GM18870 (cell line): ENCODE measurements at regions not wholly inside any gene's neighbourhood (a gene's known extent, or its start where the extent isn't known, plus 50 kb on each side); places are given as distances from the start of the nearest gene placed in this dataset.

Experiments
- ATAC-seq: cut with Tn5 transposase; IDR thresholded peaks from one replicate; pipeline ENCODE4 v1.9.1; 2021; ENCODE audit warnings: moderate library complexity; ENCODE audit not compliant: unreplicated experiment

- no peak for ATAC-seq
These were observed 283.3 kb upstream of the THSD7B start for GRCh38 chr2:136482006-136482405.

- ATAC-seq: no peak
These were observed 285.6 kb upstream of the THSD7B start for GRCh38 chr2:136479696-136480095.

GRCh38 chr2:136468799-136469369, 296.5 kb upstream of the THSD7B start:
- no peak for ATAC-seq

GRCh38 chr2:136452528-136452927, 312.8 kb upstream of the THSD7B start:
- no peak for ATAC-seq

GRCh38 chr2:136448986-136449780, 316.2 kb upstream of the THSD7B start:
- ATAC-seq: no peak

- ATAC-seq: no peak
These were observed 316.9 kb upstream of the THSD7B start for GRCh38 chr2:136448432-136448831.

- ATAC-seq: no peak
These were observed 321.0 kb upstream of the THSD7B start for GRCh38 chr2:136444323-136444722.

- no peak for ATAC-seq
These were observed 321.7 kb upstream of the THSD7B start for GRCh38 chr2:136443661-136444060.

- ATAC-seq: no peak
These were observed 323.2 kb upstream of the THSD7B start for GRCh38 chr2:136441979-136442714.

- no peak for ATAC-seq
These were observed 321.2 kb upstream of the CXCR4 start for GRCh38 chr2:136439064-136439676.

GRCh38 chr2:136437461-136437860, 319.5 kb upstream of the CXCR4 start:
- ATAC-seq: no peak

GRCh38 chr2:136436936-136437335, 319.0 kb upstream of the CXCR4 start:
- ATAC-seq: no peak

GRCh38 chr2:136434251-136434715, 316.3 kb upstream of the CXCR4 start:
- no peak for ATAC-seq

- ATAC-seq: no peak
These were observed 315.3 kb upstream of the CXCR4 start for GRCh38 chr2:136433261-136433660.

GRCh38 chr2:136424112-136424511, 306.2 kb upstream of the CXCR4 start:
- no peak for ATAC-seq

- ATAC-seq: peak; percentile 95
These were observed 305.6 kb upstream of the CXCR4 start for GRCh38 chr2:136423516-136423996.

GRCh38 chr2:136422512-136422911, 304.6 kb upstream of the CXCR4 start:
- ATAC-seq: no peak

GRCh38 chr2:136420346-136420745, 302.4 kb upstream of the CXCR4 start:
- no peak for ATAC-seq

GRCh38 chr2:136411946-136412345, 294.0 kb upstream of the CXCR4 start:
- ATAC-seq: no peak

GRCh38 chr2:136410673-136411072, 292.7 kb upstream of the CXCR4 start:
- no peak for ATAC-seq

- ATAC-seq: no peak
These were observed 290.8 kb upstream of the CXCR4 start for GRCh38 chr2:136408795-136409194.
